Esophagus muscularis mucosa (tissue), 4 donors: ENCODE measurements at regions not wholly inside any gene's neighbourhood (a gene's known extent, or its start where the extent isn't known, plus 50 kb on each side); places are given as distances from the start of the nearest gene placed in this dataset.

Source experiments
- DNase-seq: peaks from one replicate; pipeline ENCODE4 v3.0.0-alpha.2; 2017; ENCODE audit errors: extremely low spot score
- H3K27ac ChIP-seq, 4 donors: fragments of 200-600 bp; sonication (generic); replicated peaks in 1 of 4; 1 replicate in 3 of 4; 2 replicates in 1 of 4; pipeline ENCODE4 v1.5.1; 2016 to 2019; ENCODE audit warnings: mild to moderate bottlenecking in 1 of 4
- H3K27me3 ChIP-seq, 4 donors: fragments of 200-600 bp; sonication (generic); one replicate each; pipeline versions ENCODE4 v1.5.1 to v1.6.0; 2016 to 2019
- H3K36me3 ChIP-seq, 4 donors: fragments of 200-600 bp; sonication (generic); one replicate each; pipeline ENCODE4 v1.5.1; 2016 to 2019
- H3K4me1 ChIP-seq, 4 donors: fragments of 200-600 bp; sonication (generic); one replicate each; pipeline ENCODE4 v1.5.1; 2016 to 2019
- H3K4me3 ChIP-seq, 4 donors: fragments of 200-600 bp; sonication (generic); 1 replicate in 2 of 4; 2 replicates in 2 of 4; pipeline ENCODE4 v1.5.1; 2016 to 2019; ENCODE audit warnings: mild to moderate bottlenecking in 4 of 4, moderate library complexity in 1 of 4
- H3K9me3 ChIP-seq, 4 donors: fragments of 200-600 bp; sonication (generic); 1 replicate in 3 of 4; 2 replicates in 1 of 4; pipeline ENCODE4 v1.5.1; 2016 to 2019
- EP300 ChIP-seq: sonication (generic); formaldehyde crosslinking; IDR thresholded peaks from one replicate; pipeline ENCODE4 v1.6.1; 2017; ENCODE audit warnings: antibody characterized with exemption
- POLR2A ChIP-seq: fragments of 450-650 bp; IDR thresholded peaks from one replicate; pipeline ENCODE4 v1.6.1; 2017; ENCODE audit warnings: antibody characterized with exemption, moderate library complexity, mild to moderate bottlenecking, low read depth
- POLR2AphosphoS5 ChIP-seq, 2 donors: sonication (generic); formaldehyde crosslinking; IDR thresholded peaks; one replicate each; pipeline ENCODE4 v1.6.1; 2017; ENCODE audit warnings: antibody characterized with exemption in 2 of 2
- WGBS: methylation state at CpG from one replicate; pipeline ENCODE4 v1.1.5; 2018; 5-methylcytosine and 5-hydroxymethylcytosine counted together
- intact Hi-C: fragments of 100-400 bp; cut with DNase I; formaldehyde crosslinking; loops from one replicate; pipeline ENCODE4 v1.15.1; 2023
- TF ChIP-seq, protein P1 (sequence below), 3 experiments: fragments of 200-600 bp in 2 of 3; fragments of 450-650 bp in 1 of 3; sonication (generic) in 2 of 3; IDR thresholded peaks; one replicate each; pipeline ENCODE4 v1.5.1; 2017 to 2019; ENCODE audit warnings: antibody characterized with exemption in 3 of 3, mild to moderate bottlenecking in 2 of 3, moderate library complexity in 1 of 3

DNA sequence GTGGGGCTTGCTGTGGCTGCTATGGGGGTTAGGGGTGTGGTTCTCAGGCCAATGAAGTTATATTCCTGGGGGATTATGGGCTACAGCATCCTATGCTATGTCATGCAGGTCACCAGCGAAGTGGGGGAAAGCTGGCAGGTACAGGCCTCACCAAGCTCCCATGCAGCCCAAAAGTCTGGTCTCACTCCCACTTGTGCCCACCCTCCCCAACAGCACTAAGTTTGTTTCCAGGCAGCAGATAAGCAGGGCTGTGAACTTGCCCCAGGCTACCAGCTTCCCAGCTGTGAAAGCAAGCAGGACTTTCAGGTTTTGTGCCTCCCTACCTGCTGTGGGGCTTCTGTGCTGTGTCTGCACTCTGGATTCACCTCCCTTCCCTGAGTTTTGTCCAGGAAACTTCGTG is 469.7 kb downstream of the CPS1 start:
- TF ChIP-seq EP300 (no peak), POLR2A (no peak), POLR2AphosphoS5 (IDR thresholded peaks at IDR 0.05) (no peak)
- TF ChIP-seq, protein P1, sequence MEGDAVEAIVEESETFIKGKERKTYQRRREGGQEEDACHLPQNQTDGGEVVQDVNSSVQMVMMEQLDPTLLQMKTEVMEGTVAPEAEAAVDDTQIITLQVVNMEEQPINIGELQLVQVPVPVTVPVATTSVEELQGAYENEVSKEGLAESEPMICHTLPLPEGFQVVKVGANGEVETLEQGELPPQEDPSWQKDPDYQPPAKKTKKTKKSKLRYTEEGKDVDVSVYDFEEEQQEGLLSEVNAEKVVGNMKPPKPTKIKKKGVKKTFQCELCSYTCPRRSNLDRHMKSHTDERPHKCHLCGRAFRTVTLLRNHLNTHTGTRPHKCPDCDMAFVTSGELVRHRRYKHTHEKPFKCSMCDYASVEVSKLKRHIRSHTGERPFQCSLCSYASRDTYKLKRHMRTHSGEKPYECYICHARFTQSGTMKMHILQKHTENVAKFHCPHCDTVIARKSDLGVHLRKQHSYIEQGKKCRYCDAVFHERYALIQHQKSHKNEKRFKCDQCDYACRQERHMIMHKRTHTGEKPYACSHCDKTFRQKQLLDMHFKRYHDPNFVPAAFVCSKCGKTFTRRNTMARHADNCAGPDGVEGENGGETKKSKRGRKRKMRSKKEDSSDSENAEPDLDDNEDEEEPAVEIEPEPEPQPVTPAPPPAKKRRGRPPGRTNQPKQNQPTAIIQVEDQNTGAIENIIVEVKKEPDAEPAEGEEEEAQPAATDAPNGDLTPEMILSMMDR (IDR thresholded peaks at IDR 0.05), result no peak
- DNase-seq, result no peak
- WGBS, result 40% methylated on average over 1 of the region's 2 CpGs
- no peaks in the 10 kb centered on the region for H3K4me1 ChIP-seq
- intact Hi-C loops, result no loop called here
- H3K4me3 ChIP-seq, result no peak overlapping the region
- H3K27me3 ChIP-seq, result no peaks in the 10 kb centered on the region
- H3K36me3 ChIP-seq, result no peaks in the 10 kb centered on the region
- H3K27ac ChIP-seq, result no peak overlapping the region
- peaks cover 0 to 20% (median 10%) of the 10 kb centered on the region in 4 donors for H3K9me3 ChIP-seq

- no peaks in the 10 kb centered on the region for H3K27me3 ChIP-seq
- peaks cover 0 to 20% (median 10%) of the 10 kb centered on the region in 4 donors for H3K9me3 ChIP-seq
- DNase-seq, result no peak
- H3K4me3 ChIP-seq, result no peak overlapping the region
- intact Hi-C loops, result no loop called here
- no peak for TF ChIP-seq POLR2AphosphoS5 (IDR thresholded peaks at IDR 0.05)
- no peak for TF ChIP-seq POLR2A
- no peak for TF ChIP-seq EP300
- TF ChIP-seq, protein P1 (IDR thresholded peaks at IDR 0.05), result no peak
- H3K4me1 ChIP-seq, result no peaks in the 10 kb centered on the region
- no peaks in the 10 kb centered on the region for H3K36me3 ChIP-seq
- H3K27ac ChIP-seq, result no peak overlapping the region
Observed at GRCh38 chr2:211027976-211028375, 471.6 kb downstream of the CPS1 start.

GRCh38 chr2:211033765-211034164 is 477.4 kb downstream of the CPS1 start:
- H3K27me3 ChIP-seq, result no peaks in the 10 kb centered on the region
- no peak for TF ChIP-seq POLR2AphosphoS5 (IDR thresholded peaks at IDR 0.05)
- H3K9me3 ChIP-seq, result no peaks in the 10 kb centered on the region
- no peak overlapping the region for H3K4me3 ChIP-seq
- intact Hi-C loops, result no loop called here
- WGBS, result 78% methylated on average over 2 of the region's 2 CpGs
- DNase-seq, result no peak
- no peak overlapping the region for H3K27ac ChIP-seq
- no peaks in the 10 kb centered on the region for H3K4me1 ChIP-seq
- no peaks in the 10 kb centered on the region for H3K36me3 ChIP-seq

DNA sequence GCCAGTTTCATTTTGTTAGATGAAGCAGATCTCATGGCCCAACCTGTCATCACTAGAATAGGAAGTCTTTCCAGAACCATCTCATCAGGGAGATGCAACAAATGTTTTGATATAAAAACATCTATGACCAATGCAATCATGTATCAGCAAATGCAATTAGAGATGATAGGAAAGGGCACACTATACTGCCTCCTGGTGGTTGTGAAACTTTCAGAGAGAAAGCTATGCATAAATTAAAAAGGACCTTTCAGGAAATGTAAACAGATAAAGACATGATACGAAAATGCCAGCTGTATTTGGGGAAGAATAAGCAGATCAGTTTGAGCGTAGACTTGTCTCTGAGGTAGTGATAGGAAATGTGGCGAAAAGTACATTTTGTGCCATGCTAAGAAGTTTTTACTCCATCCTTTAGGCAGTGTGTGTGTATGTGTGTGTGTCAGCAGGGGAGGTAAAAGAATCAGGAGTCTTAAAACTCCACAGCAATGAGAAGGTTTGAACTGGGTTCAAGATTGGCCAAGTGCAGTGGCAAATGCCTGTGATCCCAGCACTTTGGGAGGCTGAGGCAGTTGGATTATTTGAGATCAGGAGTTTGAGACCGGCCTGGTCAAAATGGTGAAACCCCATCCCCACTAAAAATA is 479.3 kb downstream of the CPS1 start:
- no peaks in the 10 kb centered on the region for H3K27me3 ChIP-seq
- no peaks in the 10 kb centered on the region for H3K4me1 ChIP-seq
- no peak overlapping the region for H3K27ac ChIP-seq
- H3K9me3 ChIP-seq, result no peaks in the 10 kb centered on the region
- no peak overlapping the region for H3K4me3 ChIP-seq
- intact Hi-C loops, result no loop called here
- 67% methylated on average over 4 of the region's 4 CpGs for WGBS
- H3K36me3 ChIP-seq, result no peaks in the 10 kb centered on the region
- no peak for DNase-seq
- TF ChIP-seq, protein P1 (IDR thresholded peaks at IDR 0.05), result peak in 2 of 3 experiments; percentile 22 to 26
- TF ChIP-seq POLR2A, result no peak

GRCh38 chr2:211045025-211045424 is 488.6 kb downstream of the CPS1 start:
- WGBS, result 75% methylated on average over 2 of the region's 2 CpGs
- no peaks in the 10 kb centered on the region for H3K4me1 ChIP-seq

More at GRCh38 chr2:211045025-211045424, 488.6 kb downstream of the CPS1 start:
- no peaks in the 10 kb centered on the region for H3K36me3 ChIP-seq
- DNase-seq, result no peak
- H3K27ac ChIP-seq, result no peak overlapping the region
- intact Hi-C loops, result no loop called here
- H3K27me3 ChIP-seq, result no peaks in the 10 kb centered on the region
- TF ChIP-seq POLR2AphosphoS5 (IDR thresholded peaks at IDR 0.05) (no peak), POLR2A (no peak), EP300 (no peak)
- TF ChIP-seq, protein P1 (IDR thresholded peaks at IDR 0.05), result no peak
- no peak overlapping the region for H3K4me3 ChIP-seq
- no peaks in the 10 kb centered on the region for H3K9me3 ChIP-seq
